ENCODE measurements at regions not wholly inside any gene's neighbourhood (a gene's known extent, or its start where the extent isn't known, plus 50 kb on each side); places are given as distances from the start of the nearest gene placed in this dataset.

DNA sequence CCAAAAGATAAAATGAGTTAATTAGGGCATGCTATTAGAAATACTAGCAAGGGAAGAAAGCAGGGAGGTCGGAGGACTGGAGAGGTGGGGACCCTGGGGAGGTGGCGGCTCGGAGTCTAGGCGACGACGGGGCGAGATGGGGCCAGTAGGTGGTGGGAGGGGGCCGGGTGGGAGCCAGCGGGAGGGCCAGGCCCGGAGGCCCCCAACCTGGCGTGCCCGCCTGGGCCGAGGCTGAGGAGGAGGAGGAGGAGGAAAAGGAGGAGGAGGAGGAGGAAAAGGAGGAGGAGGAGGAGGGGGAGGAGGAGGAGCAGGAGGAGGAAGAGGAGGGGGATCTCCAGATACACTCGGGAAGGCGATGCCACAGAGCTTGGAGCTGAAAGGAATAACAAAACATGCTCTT lies 426.2 kb downstream of the NR2F2 start:
- DNase-seq: no peak

DNA sequence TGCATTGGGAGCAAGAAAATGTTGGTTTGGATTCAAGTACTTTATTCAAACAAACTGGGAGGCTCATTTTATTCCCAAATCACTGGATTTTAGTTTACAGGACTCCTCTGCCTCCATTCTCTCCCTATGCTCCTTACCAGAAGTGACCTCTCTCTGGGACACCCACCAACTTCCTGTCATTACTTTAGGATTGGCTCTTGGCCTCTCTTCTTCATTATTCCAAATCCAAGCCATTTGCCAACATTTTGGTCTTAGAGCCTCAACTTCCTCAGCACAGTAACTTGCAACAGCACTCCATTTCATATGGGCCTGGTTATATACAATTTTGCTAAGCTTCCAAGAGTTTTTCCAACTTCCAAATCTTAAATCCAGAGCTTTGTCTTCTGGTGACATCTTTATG lies 432.1 kb downstream of the NR2F2 start:
- no peak for DNase-seq

DNA sequence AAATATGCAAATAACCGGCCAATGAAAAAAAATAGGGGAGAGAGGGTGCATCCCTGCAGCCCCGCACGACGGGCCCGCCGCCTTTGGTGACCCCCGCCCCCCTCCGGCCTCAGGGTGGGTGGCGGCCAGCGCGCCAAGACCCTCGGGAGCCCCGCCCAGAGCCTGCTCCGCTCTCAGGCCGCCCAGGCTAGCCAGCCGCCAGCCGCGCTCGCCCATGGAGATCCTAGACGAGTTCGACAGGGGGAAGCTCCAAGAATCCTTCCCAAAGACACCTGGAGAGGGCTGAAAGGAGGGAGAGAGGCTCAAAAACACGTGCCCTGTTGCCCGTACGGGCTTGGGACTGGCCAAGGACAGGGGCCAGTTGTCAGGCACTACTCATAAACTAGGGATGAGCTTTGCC lies 434.0 kb downstream of the NR2F2 start:
- no peak for DNase-seq

DNA sequence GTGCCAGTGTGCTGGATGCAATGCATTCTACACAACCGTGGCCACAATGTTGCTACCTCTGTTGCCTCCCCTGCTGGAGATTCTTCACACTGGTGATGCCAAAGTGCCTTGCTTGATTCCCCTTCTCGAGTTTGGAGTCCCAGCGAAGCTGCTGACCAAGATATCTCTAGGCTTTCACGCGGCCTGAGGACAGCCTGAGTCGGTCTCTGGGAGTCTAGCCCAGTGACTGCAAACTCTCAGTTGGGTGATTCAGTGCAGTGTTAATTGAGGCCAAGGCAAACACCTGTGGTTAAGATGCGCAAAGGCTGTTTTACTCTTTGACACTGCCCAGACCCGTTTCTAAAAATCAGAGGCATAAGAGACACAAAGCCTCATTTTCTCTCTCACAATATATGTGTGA lies 434.4 kb downstream of the NR2F2 start:
- DNase-seq: no peak

DNA sequence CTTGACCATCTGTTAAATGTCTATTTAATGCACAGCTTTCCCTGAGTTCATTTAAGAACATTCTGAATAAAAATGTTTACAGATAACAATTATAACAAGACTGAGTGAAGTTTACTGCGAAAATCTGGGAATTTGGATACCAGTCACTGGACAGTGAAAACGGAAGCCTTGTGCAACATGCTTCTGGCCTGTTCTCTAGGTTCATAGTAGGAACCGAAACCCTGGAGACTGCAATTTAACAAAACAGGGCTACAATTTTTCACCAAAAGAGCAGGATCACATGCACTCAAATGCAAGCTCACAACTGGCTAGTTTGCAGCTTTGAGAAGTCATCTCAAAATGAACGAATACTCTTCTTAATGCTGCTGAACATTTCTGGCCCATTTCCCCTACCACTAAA lies 435.9 kb downstream of the NR2F2 start:
- DNase-seq: no peak

DNA sequence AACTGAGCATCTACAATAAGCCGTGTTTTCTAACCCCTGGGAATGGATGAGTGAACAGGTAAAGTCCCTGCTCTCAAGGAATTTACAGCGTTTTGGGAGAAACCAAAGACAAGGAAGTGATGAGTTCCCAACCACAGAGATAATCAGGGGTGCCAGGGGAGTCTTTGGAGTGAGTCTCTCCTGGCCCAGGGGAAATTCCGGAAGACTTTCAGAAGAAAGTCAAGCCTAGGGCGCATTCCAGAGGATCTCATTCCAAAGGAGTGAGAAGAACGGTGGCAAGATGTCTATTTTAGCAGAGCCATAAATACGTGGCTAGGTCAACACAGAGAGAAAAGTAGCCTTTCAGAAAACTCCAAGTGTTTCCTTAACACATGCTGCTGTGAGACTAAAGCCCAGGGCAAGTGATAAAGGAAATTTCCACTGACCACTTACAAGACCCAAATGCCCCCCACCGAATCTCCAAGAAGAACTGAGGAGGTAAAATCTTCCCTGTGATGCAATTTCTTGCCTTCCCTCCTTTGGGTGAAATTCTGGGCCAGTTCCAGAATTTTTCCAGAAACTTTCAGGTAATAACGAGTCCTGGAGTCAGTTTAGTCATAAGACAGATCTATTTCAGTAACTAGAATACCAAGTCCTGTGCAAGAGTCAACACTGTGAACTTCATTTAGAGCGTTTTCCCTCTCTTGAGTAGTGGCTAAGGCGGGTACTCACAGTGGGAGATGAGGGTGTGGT lies 437.4 kb downstream of the NR2F2 start:
- DNase-seq: no peak

DNA sequence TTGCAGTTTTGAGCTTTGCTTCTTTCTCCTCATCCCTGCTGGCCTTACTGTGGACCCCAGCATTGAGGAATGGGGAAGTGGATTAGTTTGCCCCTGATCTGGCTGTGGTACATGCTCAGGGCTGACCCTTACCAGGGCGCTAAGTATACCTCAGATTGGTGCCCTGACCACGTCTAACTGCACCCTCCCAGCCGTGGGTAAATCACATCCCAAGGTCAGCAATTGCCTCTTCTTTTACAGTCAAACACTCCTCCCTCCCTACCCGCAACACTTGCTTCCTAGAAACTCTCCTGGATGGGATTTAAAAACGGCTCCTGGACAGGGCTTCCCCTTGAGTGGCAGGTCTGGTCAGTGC lies 437.9 kb downstream of the NR2F2 start:
- DNase-seq: no peak

DNA sequence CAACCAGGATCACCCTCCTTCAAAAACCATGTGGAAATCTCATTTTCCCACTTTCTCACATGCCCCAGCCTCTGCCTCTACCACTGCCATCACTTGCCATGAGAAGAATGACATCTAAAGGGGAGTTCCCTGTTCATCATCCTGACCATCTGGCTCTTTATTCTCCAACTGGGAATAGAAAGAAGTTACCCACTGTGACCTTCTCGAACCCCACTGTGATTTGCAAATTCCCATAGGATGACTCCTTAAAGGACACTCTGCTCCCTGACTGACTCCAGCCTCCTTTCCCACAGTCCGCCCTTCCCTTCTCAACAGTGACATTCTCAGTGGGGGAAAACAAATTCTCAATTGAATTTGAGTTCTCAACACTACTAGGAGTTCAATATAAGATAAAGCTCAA lies 440.5 kb downstream of the NR2F2 start:
- DNase-seq: no peak

DNA sequence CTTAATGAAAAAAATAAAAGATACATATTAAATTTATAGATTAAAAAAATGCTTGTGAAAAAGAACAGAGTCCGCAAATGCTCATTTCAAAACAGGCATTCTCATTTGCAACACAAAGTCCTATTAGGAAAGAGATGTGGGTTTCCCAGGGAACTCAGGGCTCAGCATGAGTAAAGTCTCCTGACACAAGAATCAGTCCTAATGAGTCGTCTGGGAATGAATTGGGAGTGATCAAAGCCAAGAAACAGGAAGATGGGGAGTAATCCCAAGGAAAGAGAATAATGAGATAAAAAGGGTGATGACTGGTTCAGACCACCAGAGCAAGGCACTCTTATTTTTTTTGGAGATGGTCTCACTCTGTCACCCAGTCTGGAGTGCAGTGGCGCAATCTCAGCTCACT lies 443.7 kb downstream of the NR2F2 start:
- DNase-seq: no peak

DNA sequence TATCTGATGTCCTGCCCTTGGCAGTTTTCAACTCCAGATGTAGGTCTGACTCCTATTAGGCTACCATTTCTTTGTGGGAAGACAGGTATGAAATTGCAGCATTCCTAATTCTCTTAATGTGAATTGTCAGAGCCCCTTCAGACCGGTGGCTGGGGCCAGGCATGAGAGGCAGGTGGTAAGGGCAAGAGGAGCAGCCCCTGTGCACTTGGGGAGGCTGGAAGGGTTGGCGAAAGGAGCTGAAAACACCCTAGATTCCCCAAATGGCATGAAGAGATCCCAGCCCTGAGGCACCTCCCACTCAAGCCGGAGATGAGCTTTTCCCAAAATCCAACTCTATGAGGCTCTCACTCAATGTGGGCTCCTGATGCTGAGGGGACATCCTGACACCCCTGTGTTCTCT lies 453.2 kb downstream of the NR2F2 start:
- DNase-seq: no peak

DNA sequence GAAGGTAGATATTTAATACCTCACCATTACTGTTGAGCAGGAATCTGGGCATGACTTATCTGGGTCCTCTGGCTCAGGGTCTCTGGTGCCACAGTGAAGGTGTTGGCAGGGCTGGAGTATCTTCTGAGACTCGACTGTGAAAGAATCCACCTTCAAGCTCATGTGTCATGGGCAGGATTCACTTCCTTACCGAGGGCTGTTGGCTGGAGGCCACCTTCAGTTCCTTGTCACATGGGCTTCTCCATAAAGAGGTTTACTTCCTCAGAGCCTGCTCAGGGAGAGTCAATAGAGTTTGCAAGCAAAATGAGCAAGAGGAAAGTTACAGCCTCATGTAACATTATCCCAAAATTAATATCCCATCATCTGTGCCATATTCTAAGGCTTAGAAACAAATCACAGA lies 459.5 kb downstream of the NR2F2 start:
- no peak for DNase-seq

DNA sequence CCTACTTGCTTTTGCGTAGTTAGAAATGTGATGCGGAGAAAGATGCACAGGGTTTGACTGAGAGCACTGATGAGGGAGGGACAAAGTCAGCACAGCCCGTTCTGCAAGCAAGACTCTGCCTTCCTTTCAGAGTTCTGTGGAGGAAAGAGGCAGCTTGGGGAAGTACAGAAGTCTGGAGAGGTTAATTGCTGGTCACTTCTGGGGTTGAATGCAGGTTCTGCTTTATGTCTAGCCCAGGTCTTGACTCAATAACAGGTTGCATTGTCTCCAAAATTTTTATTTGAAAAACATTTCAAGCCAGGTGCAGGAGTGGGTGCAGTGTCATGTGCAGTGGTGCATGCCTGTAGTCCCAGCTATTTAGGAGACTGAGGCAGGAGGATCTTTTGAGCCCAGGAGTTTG lies 461.7 kb downstream of the NR2F2 start:
- no peak for DNase-seq

DNA sequence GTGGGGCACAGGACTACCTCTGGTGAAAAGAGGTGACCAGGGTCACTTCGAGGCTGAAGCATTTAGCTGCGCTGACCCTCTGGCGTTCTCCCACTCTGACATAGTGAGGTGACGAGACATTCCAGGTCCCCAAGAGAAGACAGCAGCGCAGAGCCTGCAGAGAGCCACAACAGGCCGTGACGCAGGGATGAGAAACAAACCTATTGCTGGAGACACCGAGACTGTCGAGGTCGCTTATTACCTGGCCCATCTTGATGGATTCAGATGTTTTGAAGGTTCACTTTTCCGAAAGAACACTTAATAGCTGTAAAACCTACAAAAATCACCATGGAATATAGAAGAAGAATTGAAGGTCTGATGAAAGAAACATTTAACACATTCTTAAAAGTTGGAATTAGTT lies 466.3 kb downstream of the NR2F2 start:
- no peak for DNase-seq

DNA sequence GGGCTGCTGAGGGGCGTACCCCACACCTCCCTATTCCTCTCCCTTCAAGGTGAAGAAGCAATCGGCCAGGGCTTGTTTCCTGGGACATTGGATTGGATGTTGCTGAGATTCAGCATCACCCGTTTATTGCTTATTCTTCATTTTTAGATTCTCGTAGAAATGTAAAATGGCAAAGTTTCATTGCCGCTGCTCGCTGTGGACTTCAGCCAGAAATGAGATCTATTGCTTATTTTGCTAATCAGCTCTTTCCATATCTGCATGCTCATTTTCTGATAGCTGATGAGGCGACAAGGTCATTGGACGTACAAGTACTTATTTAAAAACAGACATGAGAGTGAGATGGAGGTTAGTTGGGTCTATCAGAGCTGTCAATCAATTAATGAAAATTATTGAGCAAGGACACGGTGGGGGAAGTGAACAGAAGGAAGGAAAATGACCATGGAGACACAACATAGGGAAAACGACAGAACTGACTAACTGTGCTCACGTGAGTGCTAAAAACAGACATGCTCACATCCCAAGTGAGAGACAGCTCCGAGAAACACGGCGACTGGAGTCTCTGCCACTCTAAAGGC lies 471.2 kb downstream of the NR2F2 start:
- DNase-seq: no peak

DNA sequence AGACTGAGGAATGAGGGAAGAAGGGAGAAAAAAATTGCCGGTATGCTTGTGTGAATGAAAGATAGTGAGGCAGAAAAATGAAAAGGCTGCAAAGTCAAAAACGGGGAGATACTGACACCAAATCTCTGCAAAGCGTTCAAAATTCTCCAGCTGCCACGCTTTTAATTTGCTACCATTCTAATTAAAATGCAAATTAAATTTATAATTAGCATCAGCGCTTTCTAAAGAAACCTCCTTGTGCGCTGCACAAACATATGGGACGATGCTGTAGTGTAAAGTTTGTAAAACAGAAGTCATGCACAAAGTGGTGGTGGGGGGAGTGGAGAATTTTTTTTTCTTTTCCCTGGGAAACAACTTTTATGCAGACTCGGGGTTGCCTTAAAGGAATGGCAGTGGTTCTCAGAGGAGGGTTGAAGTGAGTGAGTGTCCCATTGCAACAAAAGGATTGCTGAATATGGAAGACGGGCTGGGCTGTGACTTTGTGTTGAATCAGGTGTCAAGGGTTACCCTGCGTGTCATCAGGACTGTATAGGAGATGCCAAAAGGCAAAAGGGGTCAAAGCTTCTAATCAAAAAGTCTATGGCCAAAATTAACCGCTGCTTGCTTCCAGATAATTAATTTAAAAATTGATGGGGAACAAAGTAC lies 472.2 kb downstream of the NR2F2 start:
- DNase-seq: no peak

DNA sequence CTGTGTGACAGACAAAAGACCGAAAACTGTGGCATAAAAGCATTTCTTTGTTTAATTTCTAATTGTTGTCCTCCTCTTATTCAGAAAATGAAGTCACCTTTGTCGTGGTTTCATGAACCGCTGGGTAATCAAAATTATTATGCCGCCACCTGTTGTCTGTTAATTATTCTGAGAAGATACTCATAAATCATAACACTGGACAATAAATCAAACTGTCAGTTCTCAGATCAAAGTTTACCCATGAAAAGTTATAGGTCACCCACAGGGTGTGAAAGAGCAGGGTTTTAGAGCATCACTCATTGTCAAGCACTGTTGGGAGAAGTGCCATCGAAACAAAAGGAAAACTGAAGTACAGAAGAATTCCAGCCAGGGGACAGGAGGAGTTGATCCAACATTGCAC lies 474.3 kb downstream of the NR2F2 start:
- no peak for DNase-seq

DNA sequence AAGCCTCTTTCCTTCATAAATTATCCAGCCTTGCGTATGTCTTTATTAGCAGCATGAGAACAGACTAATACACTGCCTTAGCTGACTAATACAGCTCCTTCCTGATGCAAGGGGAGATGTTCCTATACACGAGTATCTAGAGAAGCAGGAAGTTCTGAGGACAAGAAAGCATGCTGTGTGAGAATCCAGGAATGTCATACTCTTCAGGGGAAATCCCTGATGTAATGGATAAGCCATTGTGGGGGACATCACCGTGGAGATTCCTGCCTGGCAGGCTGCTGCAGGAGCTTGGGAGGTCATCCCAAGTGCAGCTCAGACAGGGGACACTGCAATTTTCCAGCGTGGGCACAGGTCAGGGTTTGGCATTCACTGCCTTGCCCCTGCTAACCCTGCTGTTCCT lies 476.9 kb downstream of the NR2F2 start:
- DNase-seq: no peak

DNA sequence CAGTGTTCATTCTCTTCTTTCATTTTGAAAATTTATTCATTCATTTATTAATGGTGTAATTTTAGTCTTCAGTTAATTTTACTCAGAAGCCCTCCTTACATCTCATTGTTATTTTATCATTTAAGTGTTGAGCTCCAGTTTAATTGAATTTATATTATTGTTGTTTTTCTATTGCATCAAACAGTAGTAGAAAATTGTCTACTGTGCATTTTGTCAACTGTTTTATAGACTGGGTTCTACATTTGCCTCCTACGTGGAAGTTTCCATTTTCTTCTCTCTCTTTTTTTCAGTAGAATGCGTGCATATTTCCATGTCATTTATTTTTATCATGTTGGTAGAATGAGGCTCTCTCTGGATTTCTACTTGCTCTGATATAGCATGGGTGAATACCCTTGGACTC lies 487.4 kb downstream of the NR2F2 start:
- DNase-seq: no peak

DNA sequence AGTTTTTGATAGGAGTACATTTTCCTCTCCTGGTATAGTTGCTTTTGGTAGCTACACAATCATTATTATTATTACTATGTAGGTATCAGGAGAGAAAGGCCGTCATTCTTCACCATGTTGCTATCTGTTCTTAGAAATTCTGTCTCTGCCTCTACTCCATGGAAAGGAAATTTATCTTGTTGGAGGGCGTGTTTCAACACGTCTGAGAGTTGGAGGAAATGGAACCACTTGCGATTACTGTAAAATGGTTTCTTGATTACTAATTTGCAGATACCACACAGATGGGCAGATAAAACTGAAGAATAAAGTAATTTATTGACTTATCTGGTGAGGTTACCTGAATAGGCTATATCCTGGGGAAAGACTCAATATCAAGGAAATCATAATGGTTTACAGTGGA lies 488.4 kb downstream of the NR2F2 start:
- no peak for DNase-seq

DNA sequence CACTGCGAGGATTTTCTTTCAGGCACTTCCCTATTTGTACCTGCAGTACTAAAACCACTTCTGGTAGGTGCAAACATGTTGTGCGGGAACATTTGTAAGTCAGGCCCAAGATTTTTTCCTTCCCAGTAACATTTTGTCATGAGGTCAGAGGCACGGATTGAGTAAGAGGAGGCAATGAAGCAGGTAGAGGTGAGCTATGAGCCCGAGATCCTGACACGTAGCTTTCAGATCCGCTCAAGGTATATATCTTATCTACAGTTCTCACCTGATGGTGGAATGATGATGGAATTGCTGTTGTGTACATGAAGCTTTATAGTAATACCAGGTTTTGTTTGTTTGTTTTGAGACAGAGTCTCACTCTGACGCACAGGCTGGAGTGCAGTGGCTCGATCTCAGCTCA lies 497.5 kb downstream of the NR2F2 start:
- no peak for DNase-seq

DNA sequence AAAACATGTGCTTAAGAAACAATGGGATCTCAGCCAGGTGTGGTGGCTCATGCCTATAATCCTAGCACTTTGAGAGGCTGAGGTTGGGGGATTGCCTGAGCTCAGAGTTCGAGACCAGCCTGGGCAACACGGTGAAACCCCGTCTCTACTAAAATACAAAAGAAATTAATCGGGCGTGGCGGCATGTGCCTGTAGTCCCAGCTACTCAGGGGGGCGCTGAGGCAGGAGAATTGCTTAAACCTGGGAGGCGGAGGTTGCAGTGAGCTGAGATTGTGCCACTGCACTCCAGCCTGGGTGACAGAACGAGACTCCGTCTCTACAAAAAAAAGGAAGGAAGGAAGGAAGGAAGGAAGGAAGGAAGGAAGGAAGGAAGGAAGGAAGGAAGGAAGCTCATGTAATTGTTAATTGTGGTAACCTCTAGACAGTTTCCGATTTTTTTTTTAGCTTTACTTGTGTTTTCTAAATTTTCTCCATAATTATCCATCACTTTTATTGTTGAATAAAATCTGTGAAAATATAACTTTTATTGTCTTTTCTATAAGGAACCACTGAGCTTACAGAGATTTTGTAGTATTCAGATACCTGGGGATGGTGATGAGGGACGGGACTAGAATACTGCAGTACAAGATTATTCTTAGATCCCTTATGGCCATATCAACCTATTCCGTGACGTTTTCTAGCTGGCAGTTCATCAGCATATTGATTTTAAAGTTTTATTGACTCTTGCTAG lies 506.9 kb downstream of the NR2F2 start:
- no peak for DNase-seq

DNA sequence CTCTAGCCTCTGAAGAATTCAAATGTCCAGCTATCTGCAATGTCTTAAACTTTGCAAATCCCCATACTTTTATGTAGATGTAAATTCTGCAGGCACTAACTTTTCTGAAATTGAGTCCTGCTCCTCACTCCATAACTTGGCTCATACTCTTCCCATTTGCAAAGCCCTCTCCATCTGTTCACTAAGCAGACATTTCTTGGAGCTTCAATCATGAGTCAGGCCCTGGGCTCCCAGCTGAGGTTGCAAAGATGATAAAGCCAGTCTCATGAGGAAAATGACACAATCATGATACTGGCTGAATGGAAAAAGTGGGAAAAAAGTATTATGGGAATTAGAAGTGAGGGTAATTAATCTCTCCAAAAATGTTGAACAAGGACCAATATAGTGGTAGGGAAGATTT lies 507.6 kb downstream of the NR2F2 start:
- no peak for DNase-seq

DNA sequence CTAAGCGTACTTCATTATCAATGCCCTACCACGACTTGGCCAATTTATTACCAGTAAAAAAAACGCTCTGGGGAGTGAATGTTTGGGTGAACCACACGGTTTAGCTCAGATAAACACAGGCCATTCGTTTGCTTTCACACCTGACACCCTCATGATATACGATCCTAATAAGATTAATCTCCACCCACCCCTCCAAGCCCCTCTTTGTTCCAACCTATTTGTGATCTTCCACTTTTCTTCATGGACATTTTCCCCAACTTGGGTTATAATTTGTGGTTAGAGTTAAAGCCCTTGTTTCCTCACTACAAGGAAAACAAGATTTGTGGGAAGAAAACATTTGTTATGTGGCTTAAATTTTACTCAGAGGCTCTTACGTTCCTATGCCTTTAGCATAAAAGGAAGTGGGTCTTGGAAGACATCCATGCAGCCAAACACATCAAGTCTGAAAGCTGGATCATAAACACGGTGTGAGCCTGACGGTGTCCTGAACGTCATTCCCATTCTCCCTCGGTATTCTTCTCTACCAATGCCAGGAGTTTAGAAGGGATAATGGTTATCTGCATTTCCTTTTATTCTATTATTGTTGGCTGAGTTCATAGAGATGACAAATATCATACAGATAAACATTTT lies 518.9 kb downstream of the NR2F2 start:
- DNase-seq: no peak

DNA sequence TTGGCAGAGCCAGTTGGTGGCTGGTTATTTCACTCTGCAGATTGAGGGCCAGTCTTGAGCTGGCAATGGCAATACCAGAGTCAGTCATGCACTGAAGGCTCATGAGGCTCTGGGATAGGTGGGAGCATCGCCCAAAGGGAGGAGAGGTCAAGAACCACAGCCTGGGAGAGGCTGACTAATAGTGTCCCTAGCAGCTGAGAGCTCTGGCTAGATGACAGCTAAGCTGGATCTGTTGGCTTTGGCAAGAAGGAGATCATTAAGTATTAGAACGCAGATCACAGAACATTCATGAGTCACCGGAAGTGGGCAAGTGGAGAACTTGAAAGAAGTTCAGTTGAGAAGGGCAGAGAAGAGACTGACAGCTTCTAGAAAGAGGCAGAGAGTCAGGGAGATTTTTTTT lies 521.1 kb downstream of the NR2F2 start:
- no peak for DNase-seq

Data from activated naive CD4-positive, alpha-beta T cell treated with Interleukin-2 at 50 U/mL for 16 hours (primary cell).